ENCODE measurements at regions not wholly inside any gene's neighbourhood (a gene's known extent, or its start where the extent isn't known, plus 50 kb on each side); places are given as distances from the start of the nearest gene placed in this dataset.

GRCh38 chr2:181753686-181754085 is 73.4 kb upstream of the NEUROD1 start:
- no peak for ATAC-seq
- TF ChIP-seq TSHZ2 (CRISPR knock-in tag; IDR thresholded peaks at IDR 0.05): no peak
- TF ChIP-seq BACH2 (CRISPR knock-in tag; IDR thresholded peaks at IDR 0.05; ENCODE audit: borderline replicate concordance): no peak
- TF ChIP-seq CSRNP3 (CRISPR knock-in tag; IDR thresholded peaks at IDR 0.05): no peak
- TF ChIP-seq TCF4 (CRISPR knock-in tag; IDR thresholded peaks at IDR 0.05; ENCODE audit: borderline replicate concordance): no peak
- no peak for TF ChIP-seq ARNTL (CRISPR knock-in tag; IDR thresholded peaks at IDR 0.05; ENCODE audit: borderline replicate concordance, low read depth)
- no peak for TF ChIP-seq ZC3H10 (CRISPR knock-in tag; IDR thresholded peaks at IDR 0.05)
- no peak for TF ChIP-seq ZNF8 (CRISPR knock-in tag; IDR thresholded peaks at IDR 0.05)
- TF ChIP-seq ESRRG (CRISPR knock-in tag; IDR thresholded peaks at IDR 0.05): no peak
- no peak for TF ChIP-seq OSR1 (CRISPR knock-in tag; IDR thresholded peaks at IDR 0.05)
- TF ChIP-seq PPARA (CRISPR knock-in tag; IDR thresholded peaks at IDR 0.05; ENCODE audit: borderline replicate concordance): no peak
- TF ChIP-seq GLIS3 (CRISPR knock-in tag; IDR thresholded peaks at IDR 0.05): no peak
- no peak for TF ChIP-seq CSDC2 (CRISPR knock-in tag; IDR thresholded peaks at IDR 0.05)
- no peak for TF ChIP-seq ZNF565 (CRISPR knock-in tag; conservative IDR thresholded peaks at IDR 0.05; ENCODE audit: low read depth)
- TF ChIP-seq RARB (CRISPR knock-in tag; IDR thresholded peaks at IDR 0.05): no peak
- TF ChIP-seq, protein P1, sequence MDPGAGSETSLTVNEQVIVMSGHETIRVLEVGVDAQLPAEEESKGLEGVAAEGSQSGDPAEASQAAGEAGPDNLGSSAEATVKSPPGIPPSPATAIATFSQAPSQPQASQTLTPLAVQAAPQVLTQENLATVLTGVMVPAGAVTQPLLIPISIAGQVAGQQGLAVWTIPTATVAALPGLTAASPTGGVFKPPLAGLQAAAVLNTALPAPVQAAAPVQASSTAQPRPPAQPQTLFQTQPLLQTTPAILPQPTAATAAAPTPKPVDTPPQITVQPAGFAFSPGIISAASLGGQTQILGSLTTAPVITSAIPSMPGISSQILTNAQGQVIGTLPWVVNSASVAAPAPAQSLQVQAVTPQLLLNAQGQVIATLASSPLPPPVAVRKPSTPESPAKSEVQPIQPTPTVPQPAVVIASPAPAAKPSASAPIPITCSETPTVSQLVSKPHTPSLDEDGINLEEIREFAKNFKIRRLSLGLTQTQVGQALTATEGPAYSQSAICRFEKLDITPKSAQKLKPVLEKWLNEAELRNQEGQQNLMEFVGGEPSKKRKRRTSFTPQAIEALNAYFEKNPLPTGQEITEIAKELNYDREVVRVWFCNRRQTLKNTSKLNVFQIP (CRISPR knock-in tag; IDR thresholded peaks at IDR 0.05; ENCODE audit: borderline replicate concordance, low read depth): no peak
- no peak for TF ChIP-seq ZFP30 (CRISPR knock-in tag; IDR thresholded peaks at IDR 0.05)
- no peak for TF ChIP-seq ZNF70 (CRISPR knock-in tag; IDR thresholded peaks at IDR 0.05)
- TF ChIP-seq TOX (CRISPR knock-in tag; IDR thresholded peaks at IDR 0.05; ENCODE audit: borderline replicate concordance): no peak
- TF ChIP-seq PATZ1 (CRISPR knock-in tag; IDR thresholded peaks at IDR 0.05; ENCODE audit: borderline replicate concordance): no peak

- no peak for TF ChIP-seq ZNF565 (CRISPR knock-in tag; conservative IDR thresholded peaks at IDR 0.05; ENCODE audit: low read depth)
- TF ChIP-seq CSDC2 (CRISPR knock-in tag; IDR thresholded peaks at IDR 0.05): no peak
- no peak for TF ChIP-seq ZC3H10 (CRISPR knock-in tag; IDR thresholded peaks at IDR 0.05)
- TF ChIP-seq PPARA (CRISPR knock-in tag; IDR thresholded peaks at IDR 0.05; ENCODE audit: borderline replicate concordance): no peak
- TF ChIP-seq ISL1 (CRISPR knock-in tag; IDR thresholded peaks at IDR 0.05): 0 out of 2 replicates have a peak, but pooled peaks have one; percentile 7
- ATAC-seq: no peak
Observed at GRCh38 chr2:181754105-181754504, 73.8 kb upstream of the NEUROD1 start.

- ATAC-seq: no peak
- TF ChIP-seq ARNTL (CRISPR knock-in tag; IDR thresholded peaks at IDR 0.05; ENCODE audit: borderline replicate concordance, low read depth) (no peak), PATZ1 (CRISPR knock-in tag; IDR thresholded peaks at IDR 0.05; ENCODE audit: borderline replicate concordance) (no peak), BACH2 (CRISPR knock-in tag; IDR thresholded peaks at IDR 0.05; ENCODE audit: borderline replicate concordance) (no peak), CSRNP3 (CRISPR knock-in tag; IDR thresholded peaks at IDR 0.05) (no peak), ZFP3 (CRISPR knock-in tag; IDR thresholded peaks at IDR 0.05) (no peak), ESRRG (CRISPR knock-in tag; IDR thresholded peaks at IDR 0.05) (no peak), ZFP30 (CRISPR knock-in tag; IDR thresholded peaks at IDR 0.05) (no peak), ZC3H10 (CRISPR knock-in tag; IDR thresholded peaks at IDR 0.05) (no peak), CSDC2 (CRISPR knock-in tag; IDR thresholded peaks at IDR 0.05) (no peak), SNAI2 (CRISPR knock-in tag; IDR thresholded peaks at IDR 0.05) (no peak), ZNF565 (CRISPR knock-in tag; conservative IDR thresholded peaks at IDR 0.05; ENCODE audit: low read depth) (no peak), PPARA (CRISPR knock-in tag; IDR thresholded peaks at IDR 0.05; ENCODE audit: borderline replicate concordance) (no peak), ZNF8 (CRISPR knock-in tag; IDR thresholded peaks at IDR 0.05) (no peak)
- TF ChIP-seq, protein P1 (CRISPR knock-in tag; IDR thresholded peaks at IDR 0.05; ENCODE audit: borderline replicate concordance, low read depth): no peak
Observed at GRCh38 chr2:181755181-181755580, 74.9 kb upstream of the NEUROD1 start.
